Astrocyte (in vitro differentiated cells and primary cell): ENCODE measurements at regions not wholly inside any gene's neighbourhood (a gene's known extent, or its start where the extent isn't known, plus 50 kb on each side); places are given as distances from the start of the nearest gene placed in this dataset.

Experiments
- CTCF ChIP-seq: IDR thresholded peaks from 2 replicates; pipeline ENCODE4 v1.5.1; 2011; ENCODE audit warnings: low read depth, mild to moderate bottlenecking, inconsistent platforms, low read length, moderate library complexity; ENCODE audit not compliant: insufficient read depth
- EZH2 ChIP-seq: IDR thresholded peaks from 2 replicates; pipeline ENCODE4 v1.6.1; 2012; ENCODE audit warnings: mild to moderate bottlenecking, low read length, inconsistent platforms; ENCODE audit not compliant: insufficient read depth

- TF ChIP-seq CTCF (no peak), EZH2 (no peak)
Observed at GRCh38 chr1:184189361-184189760, 137.8 kb downstream of the TSEN15 start.
